Endothelial cell of umbilical vein (primary cell): ENCODE measurements at regions not wholly inside any gene's neighbourhood (a gene's known extent, or its start where the extent isn't known, plus 50 kb on each side); places are given as distances from the start of the nearest gene placed in this dataset.

ENCODE experiments used
- BruUV-seq: library from RNA; stranded (reverse); fragments of 400-500 nt; replicated peaks from 2 replicates; lab custom pipeline; 2021; lab: Mats Ljungman, UMichigan
- CTCF ChIA-PET: fragments of 300-600, 350-600 bp; sonication (Branson Sonifier 250); formaldehyde crosslinking; loops from one replicate; lab custom pipeline; 2021; ENCODE audit warnings: antibody characterized with exemption, inconsistent platforms; lab: Charles Lee
- POLR2A ChIA-PET: fragments of 300-600, 350-600 bp; sonication (Branson Sonifier 250); formaldehyde crosslinking; loops from one replicate; lab custom pipeline; 2021; ENCODE audit warnings: antibody characterized with exemption, inconsistent platforms; lab: Charles Lee
- DNase-seq: peaks from one replicate; pipeline ENCODE4 v3.0.0-alpha.2; 2011; ENCODE audit warnings: low read depth, low spot score
- FAIRE-seq: peaks from 2 replicates; lab custom pipeline; 2011; peaks lifted over from hg19 to GRCh38; lab: Jason Lieb, UNC
- H2AFZ ChIP-seq: 2 replicates; pipeline ENCODE4 v1.6.0; 2012; ENCODE audit warnings: low read depth, low read length, control low read depth, inconsistent platforms
- H3K27ac ChIP-seq: 2 replicates; pipeline ENCODE4 v1.5.1; 2011; ENCODE audit warnings: low read depth, mild to moderate bottlenecking, control low read depth, low read length, moderate library complexity; ENCODE audit not compliant: insufficient read depth
- H3K27me3 ChIP-seq, 2 experiments: 2 replicates each; pipeline versions ENCODE4 v1.6.0 to v1.6.1; 2011; ENCODE audit warnings: low read length in 2 of 2, mixed read lengths in 1 of 2; ENCODE audit not compliant: control insufficient read depth in 2 of 2, insufficient read depth in 2 of 2
- H3K36me3 ChIP-seq, 2 experiments: 2 replicates in 1 of 2; 3 replicates in 1 of 2; pipeline ENCODE4 v1.5.1; 2011; ENCODE audit warnings: low read length in 2 of 2, mild to moderate bottlenecking in 1 of 2, moderate library complexity in 1 of 2; ENCODE audit not compliant: control insufficient read depth in 2 of 2, insufficient read depth in 2 of 2; ENCODE audit errors: extremely low read depth in 1 of 2
- H3K4me1 ChIP-seq: 3 replicates; pipeline ENCODE4 v1.5.1; 2011; ENCODE audit warnings: mild to moderate bottlenecking, low read length; ENCODE audit not compliant: control insufficient read depth, insufficient read depth; ENCODE audit errors: extremely low read depth
- H3K4me2 ChIP-seq: 2 replicates; pipeline ENCODE4 v1.6.1; 2011; ENCODE audit warnings: low read length, control low read depth, mixed read lengths; ENCODE audit not compliant: insufficient read depth
- H3K4me3 ChIP-seq, 3 experiments: fragments of 200-600 bp in 1 of 3; sonication (generic), shearing (Covaris generic) in 1 of 3; replicated peaks in 1 of 3; 2 replicates each; pipeline ENCODE4 v1.5.1; 2011 to 2016; ENCODE audit warnings: control low read depth in 3 of 3, low read length in 3 of 3, mild to moderate bottlenecking in 2 of 3, inconsistent platforms in 1 of 3, low read depth in 1 of 3, moderate library complexity in 1 of 3; ENCODE audit not compliant: insufficient read depth in 1 of 3
- H3K79me2 ChIP-seq: 2 replicates; pipeline ENCODE4 v1.6.0; 2012; ENCODE audit warnings: low read length, inconsistent platforms; ENCODE audit not compliant: control insufficient read depth, insufficient read depth
- H3K9ac ChIP-seq: replicated peaks from 2 replicates; pipeline ENCODE3; 2011; ENCODE audit warnings: low read length, control low read depth; ENCODE audit not compliant: insufficient read depth; ENCODE audit errors: extremely low read depth
- H3K9me1 ChIP-seq: replicated peaks from 3 replicates; pipeline ENCODE4 v1.6.0; 2011; ENCODE audit warnings: mild to moderate bottlenecking, low read length; ENCODE audit not compliant: control insufficient read depth, insufficient read depth; ENCODE audit errors: extremely low read depth
- H3K9me3 ChIP-seq: replicated peaks from 2 replicates; pipeline ENCODE4 v1.5.1; 2012; ENCODE audit warnings: low read length, inconsistent platforms; ENCODE audit not compliant: control insufficient read depth, insufficient read depth
- H4K20me1 ChIP-seq: replicated peaks from 2 replicates; pipeline ENCODE3; 2011; ENCODE audit warnings: mild to moderate bottlenecking, low read length; ENCODE audit not compliant: control insufficient read depth, insufficient read depth; ENCODE audit errors: extremely low read depth
- CTCF ChIP-seq, 2 donors: IDR thresholded peaks; 1 replicate in 1 of 2; 2 replicates in 1 of 2; pipeline ENCODE4 v1.5.1; 2011; ENCODE audit warnings: low read length in 2 of 2, mild to moderate bottlenecking in 2 of 2, moderate library complexity in 2 of 2, control low read depth in 1 of 2, inconsistent platforms in 1 of 2, low read depth in 1 of 2; ENCODE audit not compliant: insufficient read depth in 1 of 2; ENCODE audit errors: extremely low read depth in 1 of 2
- EZH2 ChIP-seq: IDR thresholded peaks from 2 replicates; pipeline ENCODE4 v1.6.1; 2012; ENCODE audit warnings: borderline replicate concordance, low read depth, mild to moderate bottlenecking, moderate library complexity, low read length, inconsistent platforms; ENCODE audit not compliant: severe bottlenecking
- FOS ChIP-seq: IDR thresholded peaks from 2 replicates; pipeline ENCODE4 v1.6.1; 2011; ENCODE audit warnings: mild to moderate bottlenecking, low read length, moderate library complexity, borderline replicate concordance; ENCODE audit not compliant: insufficient read depth
- GATA2 ChIP-seq: IDR thresholded peaks from 2 replicates; pipeline ENCODE4 v1.7.0; 2011; ENCODE audit warnings: low read depth, mild to moderate bottlenecking, moderate library complexity, mixed read lengths, low read length; ENCODE audit not compliant: insufficient read length, insufficient read depth
- JUN ChIP-seq: IDR thresholded peaks from 2 replicates; pipeline ENCODE4 v1.6.1; 2011; ENCODE audit warnings: borderline replicate concordance, low read depth; ENCODE audit not compliant: insufficient read length, insufficient read depth
- MAX ChIP-seq: IDR thresholded peaks from 2 replicates; pipeline ENCODE4 v1.6.1; 2011; ENCODE audit not compliant: insufficient read depth, insufficient read length
- MYC ChIP-seq: IDR thresholded peaks from one replicate; pipeline ENCODE4 v1.6.1; 2011; ENCODE audit warnings: mild to moderate bottlenecking, low read depth, low read length
- POLR2A ChIP-seq: IDR thresholded peaks from 2 replicates; pipeline ENCODE4 v1.6.1; 2012; ENCODE audit warnings: low read depth, mild to moderate bottlenecking, control low read depth, low read length
- POLR2AphosphoS5 ChIP-seq: IDR thresholded peaks from 2 replicates; pipeline ENCODE4 v1.6.1; 2012; ENCODE audit warnings: low read depth, mild to moderate bottlenecking, control low read depth, low read length, moderate library complexity; ENCODE audit not compliant: insufficient read depth
- dilution Hi-C: fragments of 300-500 bp; cut with MboI; formaldehyde crosslinking; loops from one replicate; pipeline ENCODE4 v1.15.0; 2019; ENCODE audit warnings: low sequenced_read_pairs; ENCODE audit not compliant: extremely low pct_ligation_motif_present
- intact Hi-C: fragments of 100-400 bp; cut with micrococcal nuclease; formaldehyde crosslinking; loops from one replicate; pipeline ENCODE4 v1.10.0; 2022

GRCh38 chr1:55541296-55541695 lies 326.1 kb upstream of the USP24 start:
- no peak for TF ChIP-seq FOS
- no peak for TF ChIP-seq POLR2A
- TF ChIP-seq CTCF (IDR thresholded peaks at IDR 0.05; ENCODE audit: extremely low read depth in 1 of 2, insufficient read depth in 1 of 2, low read depth in 1 of 2, low read length in 2 of 2): no peak
- TF ChIP-seq POLR2AphosphoS5: no peak
- no peak for TF ChIP-seq MAX
- TF ChIP-seq JUN: no peak
- no peak for TF ChIP-seq EZH2
- no peak for TF ChIP-seq MYC
- TF ChIP-seq GATA2: no peak
- intact Hi-C loops: no loop called here
- Histone ChIP-seq H2AFZ (no peak overlapping the region), H3K4me2 (no peak overlapping the region), H3K9me1 (no peaks in the 10 kb centered on the region), H3K27me3 (no peaks in the 10 kb centered on the region), H3K9ac (no peak overlapping the region), H4K20me1 (no peaks in the 10 kb centered on the region), H3K4me3 (no peak overlapping the region), H3K79me2 (no peaks in the 10 kb centered on the region), H3K27ac (no peak overlapping the region), H3K36me3 (no peaks in the 10 kb centered on the region), H3K4me1 (no peaks in the 10 kb centered on the region), H3K9me3 (no peaks in the 10 kb centered on the region)
- BruUV-seq: no TSS peak
- dilution Hi-C loops: no loop called here
- DNase-seq (no peak), FAIRE-seq (no peak)
- ChIA-PET POLR2A (no interaction called here), CTCF (no interaction called here)
